Kidney epithelial cell (primary cell): ENCODE measurements at regions not wholly inside any gene's neighbourhood (a gene's known extent, or its start where the extent isn't known, plus 50 kb on each side); places are given as distances from the start of the nearest gene placed in this dataset.

Source experiments
- DNase-seq: peaks from one replicate; pipeline ENCODE4 v3.0.0-alpha.2; 2010; ENCODE audit warnings: low read depth
- H3K27me3 ChIP-seq: 2 replicates; pipeline ENCODE4 v1.6.0; 2011; ENCODE audit warnings: low read length; ENCODE audit not compliant: control insufficient read depth, insufficient read depth
- H3K36me3 ChIP-seq: 2 replicates; pipeline ENCODE4 v1.5.1; 2011; ENCODE audit warnings: low read length; ENCODE audit not compliant: control insufficient read depth, insufficient read depth
- H3K4me3 ChIP-seq: 2 replicates; pipeline ENCODE4 v1.5.1; 2011; ENCODE audit warnings: low read depth, mild to moderate bottlenecking, control low read depth, low read length
- TF ChIP-seq, protein P1 (sequence below): IDR thresholded peaks from 2 replicates; pipeline ENCODE4 v1.5.1; 2011; ENCODE audit warnings: mild to moderate bottlenecking, moderate library complexity, low read length, control low read depth, inconsistent platforms; ENCODE audit not compliant: insufficient read depth, poor library complexity, severe bottlenecking

DNA sequence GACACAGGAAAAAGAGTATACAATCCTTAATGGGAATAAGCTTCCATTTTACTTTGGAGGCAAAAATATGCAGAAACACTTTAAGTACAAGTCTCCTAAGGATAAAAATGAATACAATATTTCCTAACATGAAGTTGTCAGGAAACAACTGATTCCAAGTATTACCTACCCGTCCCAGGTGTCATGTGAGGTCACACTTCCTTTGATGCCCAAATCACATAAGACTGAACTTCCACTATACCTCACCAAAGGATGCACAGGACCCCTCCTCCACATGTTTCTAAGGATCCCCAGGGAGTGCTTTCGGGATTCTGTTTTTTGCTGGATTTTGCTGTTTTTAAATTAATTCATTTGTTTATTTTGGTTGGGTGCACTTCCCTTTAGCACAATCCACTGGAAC, 438.5 kb upstream of the TCF4 start:
- TF ChIP-seq, protein P1, sequence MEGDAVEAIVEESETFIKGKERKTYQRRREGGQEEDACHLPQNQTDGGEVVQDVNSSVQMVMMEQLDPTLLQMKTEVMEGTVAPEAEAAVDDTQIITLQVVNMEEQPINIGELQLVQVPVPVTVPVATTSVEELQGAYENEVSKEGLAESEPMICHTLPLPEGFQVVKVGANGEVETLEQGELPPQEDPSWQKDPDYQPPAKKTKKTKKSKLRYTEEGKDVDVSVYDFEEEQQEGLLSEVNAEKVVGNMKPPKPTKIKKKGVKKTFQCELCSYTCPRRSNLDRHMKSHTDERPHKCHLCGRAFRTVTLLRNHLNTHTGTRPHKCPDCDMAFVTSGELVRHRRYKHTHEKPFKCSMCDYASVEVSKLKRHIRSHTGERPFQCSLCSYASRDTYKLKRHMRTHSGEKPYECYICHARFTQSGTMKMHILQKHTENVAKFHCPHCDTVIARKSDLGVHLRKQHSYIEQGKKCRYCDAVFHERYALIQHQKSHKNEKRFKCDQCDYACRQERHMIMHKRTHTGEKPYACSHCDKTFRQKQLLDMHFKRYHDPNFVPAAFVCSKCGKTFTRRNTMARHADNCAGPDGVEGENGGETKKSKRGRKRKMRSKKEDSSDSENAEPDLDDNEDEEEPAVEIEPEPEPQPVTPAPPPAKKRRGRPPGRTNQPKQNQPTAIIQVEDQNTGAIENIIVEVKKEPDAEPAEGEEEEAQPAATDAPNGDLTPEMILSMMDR = no peak
- DNase-seq = no peak
- H3K4me3 ChIP-seq = no peak overlapping the region

DNA sequence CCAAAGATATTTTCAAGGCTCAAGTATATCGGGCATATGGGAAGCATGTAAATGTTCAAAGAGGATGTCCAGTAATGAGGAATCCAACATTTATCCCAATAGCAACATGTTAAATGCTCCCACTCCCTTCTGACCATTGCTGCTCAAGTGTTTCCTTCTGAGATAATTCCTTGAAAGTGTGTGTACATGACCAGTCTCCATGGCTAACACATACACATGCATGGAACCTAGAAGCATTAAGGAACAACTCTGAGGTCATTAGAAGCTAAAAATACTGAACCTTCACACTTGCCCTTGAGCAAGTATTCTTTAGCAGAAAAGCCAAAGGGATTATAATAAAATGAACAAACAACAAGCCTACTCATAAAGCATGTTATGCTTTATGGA, 433.8 kb upstream of the TCF4 start:
- TF ChIP-seq, protein P1 = no peak
- no peak for DNase-seq
- H3K27me3 ChIP-seq = no peaks in the 10 kb centered on the region
- H3K4me3 ChIP-seq = no peak overlapping the region
- no peaks in the 10 kb centered on the region for H3K36me3 ChIP-seq

More for the DNA sequence above, 438.5 kb upstream of the TCF4 start:
- Histone ChIP-seq H3K27me3 (no peaks in the 10 kb centered on the region), H3K36me3 (no peaks in the 10 kb centered on the region)

DNA sequence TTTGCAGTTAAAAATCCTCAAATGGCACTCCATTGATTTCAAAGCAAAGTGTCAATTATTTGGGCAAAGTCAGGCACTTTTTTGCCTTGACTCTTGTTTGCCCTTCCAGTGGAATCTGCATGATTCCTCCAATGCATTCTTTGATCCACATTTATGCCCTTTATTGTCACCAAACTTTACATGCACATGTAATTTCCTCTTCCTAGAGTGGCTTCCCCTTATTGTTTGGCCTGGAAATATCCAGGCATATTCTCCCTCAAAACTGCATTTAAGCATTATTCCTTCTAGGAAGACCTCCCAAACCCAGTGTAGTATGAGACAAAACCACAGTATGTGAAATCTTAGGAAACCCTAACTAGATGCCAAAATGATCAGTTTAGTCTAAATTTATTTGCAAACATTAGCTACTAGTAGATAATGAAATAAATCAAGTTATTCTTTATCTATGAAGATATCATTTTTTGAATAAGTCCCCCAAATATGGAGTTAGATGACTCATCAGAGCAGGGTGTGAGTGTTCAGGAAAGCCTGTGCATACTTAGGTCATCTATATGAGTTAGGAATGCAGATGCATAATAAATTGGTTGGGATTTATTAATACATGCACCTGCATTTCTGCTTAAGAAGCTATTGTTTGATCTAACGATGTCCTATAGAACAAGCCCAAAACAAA, 433.3 kb upstream of the TCF4 start:
- H3K36me3 ChIP-seq = no peaks in the 10 kb centered on the region
- no peak overlapping the region for H3K4me3 ChIP-seq
- TF ChIP-seq, protein P1 = no peak
- DNase-seq = no peak
- no peaks in the 10 kb centered on the region for H3K27me3 ChIP-seq

DNA sequence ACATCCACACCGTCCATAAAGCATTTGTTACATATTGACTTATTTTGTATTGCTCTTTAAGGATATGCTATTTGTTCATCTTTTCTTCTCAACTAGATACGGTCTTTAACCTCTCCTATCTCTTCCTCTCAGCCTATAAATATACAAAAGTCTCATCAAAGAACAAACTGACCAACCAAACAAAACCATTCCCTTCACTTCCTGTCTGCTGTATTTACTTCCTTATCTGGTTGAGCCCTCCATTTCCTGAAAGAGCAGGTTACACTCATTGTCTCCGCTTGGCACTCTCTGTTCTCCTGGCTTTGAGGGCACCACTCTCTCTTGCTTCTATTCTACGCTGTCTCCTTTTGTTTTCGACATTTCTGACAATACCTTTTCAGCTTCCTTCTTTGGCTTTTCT, 431.9 kb upstream of the TCF4 start:
- no peaks in the 10 kb centered on the region for H3K36me3 ChIP-seq
- H3K27me3 ChIP-seq = no peaks in the 10 kb centered on the region
- TF ChIP-seq, protein P1 = no peak
- H3K4me3 ChIP-seq = no peak overlapping the region
- DNase-seq = no peak

DNA sequence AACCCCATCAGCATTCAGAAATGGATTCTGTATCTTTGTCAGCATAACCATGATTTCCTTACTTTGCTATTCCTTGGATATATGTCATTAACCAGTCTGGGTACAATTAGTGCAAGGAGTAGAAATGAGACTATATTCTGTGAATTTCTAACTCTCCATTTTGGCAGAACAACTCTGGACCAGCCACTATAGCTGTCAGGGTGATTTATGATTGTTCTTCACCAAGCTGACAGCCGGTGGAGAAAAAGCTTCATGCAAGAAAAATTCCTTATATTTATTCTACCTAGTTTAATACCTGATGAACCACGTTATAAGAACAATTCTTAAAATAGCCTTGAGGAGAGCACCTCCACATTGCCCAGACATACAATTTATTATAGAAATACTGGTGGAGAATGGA, 431.2 kb upstream of the TCF4 start:
- TF ChIP-seq, protein P1 = no peak
- no peaks in the 10 kb centered on the region for H3K27me3 ChIP-seq
- no peaks in the 10 kb centered on the region for H3K36me3 ChIP-seq
- H3K4me3 ChIP-seq = no peak overlapping the region
- no peak for DNase-seq

DNA sequence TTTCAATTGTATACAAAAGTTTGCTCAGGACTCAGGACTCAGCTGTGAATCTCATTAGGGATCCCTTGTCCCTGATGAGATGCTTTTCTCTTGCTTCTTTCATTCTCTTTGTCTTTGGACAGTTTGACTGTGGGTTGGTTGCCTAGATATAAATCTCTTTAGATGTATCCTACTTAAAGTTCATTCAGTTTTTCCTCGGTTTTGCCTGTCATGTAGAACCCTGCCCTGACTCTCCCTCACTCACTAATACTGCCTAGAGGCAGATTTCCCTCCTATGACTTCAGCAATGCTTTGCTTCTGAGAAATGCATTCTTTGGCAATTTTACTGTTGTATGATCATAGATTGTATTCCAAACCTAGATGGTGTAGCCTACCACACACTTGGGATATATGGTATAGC, 421.4 kb upstream of the TCF4 start:
- DNase-seq = no peak
- H3K27me3 ChIP-seq = no peaks in the 10 kb centered on the region
- no peak overlapping the region for H3K4me3 ChIP-seq
- H3K36me3 ChIP-seq = no peaks in the 10 kb centered on the region
- TF ChIP-seq, protein P1 = no peak
